ENCODE measurements at regions not wholly inside any gene's neighbourhood (a gene's known extent, or its start where the extent isn't known, plus 50 kb on each side); places are given as distances from the start of the nearest gene placed in this dataset.

GRCh38 chr2:83744855-83745254 lies 714.2 kb downstream of the SUCLG1 start:
- TF ChIP-seq CTCF (IDR thresholded peaks at IDR 0.05; ENCODE audit: low read length) (no peak), EZH2 (optimal IDR thresholded peaks at IDR 0.05; ENCODE audit: low read depth, low read length) (no peak)
